ENCODE measurements at regions not wholly inside any gene's neighbourhood (a gene's known extent, or its start where the extent isn't known, plus 50 kb on each side); places are given as distances from the start of the nearest gene placed in this dataset.

DNA sequence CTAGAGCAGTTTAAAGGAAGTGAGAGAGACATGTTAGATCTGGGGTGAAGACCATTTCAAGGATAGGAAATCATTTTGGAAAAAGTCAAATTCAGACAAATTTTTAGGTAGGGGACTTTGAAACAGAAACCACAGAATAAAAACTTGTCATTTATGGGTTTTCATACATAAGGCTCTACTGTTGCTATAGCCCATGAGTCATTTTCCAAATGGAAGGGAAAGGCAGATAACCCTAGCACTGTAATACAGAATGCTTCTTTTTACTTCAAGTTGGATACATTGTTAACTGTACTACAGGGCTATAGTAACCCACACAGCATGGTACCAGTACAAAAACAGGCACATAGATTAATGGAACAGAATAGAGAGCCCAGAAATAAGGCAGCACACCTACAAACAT lies 455.4 kb downstream of the EBF1 start:
- no peak for DNase-seq (ENCODE audit: extremely low read depth in 1 of 2, low read depth in 1 of 2)

DNA sequence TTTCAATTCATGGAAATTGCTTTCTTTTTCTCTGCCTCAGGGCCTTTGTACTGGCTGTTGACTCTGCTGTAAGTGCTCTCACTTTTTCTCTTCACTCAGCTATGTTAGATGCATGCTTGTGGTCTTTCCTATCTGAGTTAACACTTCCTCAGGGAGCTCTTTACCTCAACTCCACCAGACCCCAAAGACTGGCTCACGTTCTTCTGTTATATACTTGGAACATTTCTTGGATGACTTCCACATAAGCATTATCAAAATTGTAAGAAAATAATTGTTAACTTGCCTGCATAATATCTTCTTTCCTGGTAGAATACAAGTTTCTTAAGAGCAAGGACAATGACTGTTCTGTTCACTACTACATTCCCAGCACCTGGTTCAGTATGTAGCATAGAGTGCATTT lies 455.9 kb downstream of the EBF1 start:
- DNase-seq (ENCODE audit: extremely low read depth in 1 of 2, low read depth in 1 of 2), result no peak

DNA sequence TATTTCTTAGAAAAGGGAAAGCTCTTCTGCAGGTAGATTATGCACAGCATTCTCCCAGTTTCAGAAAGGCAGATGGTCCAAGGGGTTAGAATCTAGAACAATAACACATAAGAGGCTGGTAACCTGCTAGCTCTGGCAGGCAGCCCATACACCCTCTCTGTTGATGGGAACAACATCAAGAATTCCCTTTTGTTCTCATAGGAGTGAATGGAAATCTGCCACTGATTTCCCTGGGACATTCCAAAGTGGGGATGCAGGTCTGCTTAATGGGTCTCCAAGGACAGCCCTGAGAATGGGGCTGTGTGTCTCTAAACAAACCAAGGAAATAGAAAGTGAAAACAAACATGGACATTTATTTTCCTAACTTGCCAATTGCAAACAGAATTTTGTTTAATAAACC lies 456.8 kb downstream of the EBF1 start:
- no peak for DNase-seq (ENCODE audit: extremely low read depth in 1 of 2, low read depth in 1 of 2)

DNA sequence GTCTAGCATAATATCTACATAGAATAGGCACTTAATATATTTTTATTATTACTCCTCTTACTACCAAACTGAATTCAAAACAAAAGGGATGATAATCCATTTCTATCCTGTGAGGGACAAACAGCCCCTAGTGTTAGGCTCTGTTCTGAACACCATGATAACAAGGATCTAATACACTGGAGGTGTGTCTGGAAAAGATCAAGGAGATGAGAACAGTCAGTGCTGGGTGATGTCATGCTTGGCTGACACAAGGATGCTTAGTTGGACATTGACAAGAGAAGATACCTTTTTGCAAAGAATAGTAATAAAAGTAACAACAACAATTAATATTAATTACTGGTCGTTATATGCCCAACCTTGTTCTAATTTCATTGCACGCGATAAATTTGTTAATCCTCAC lies 458.7 kb downstream of the EBF1 start:
- no peak for DNase-seq (ENCODE audit: extremely low read depth in 1 of 2, low read depth in 1 of 2)

DNA sequence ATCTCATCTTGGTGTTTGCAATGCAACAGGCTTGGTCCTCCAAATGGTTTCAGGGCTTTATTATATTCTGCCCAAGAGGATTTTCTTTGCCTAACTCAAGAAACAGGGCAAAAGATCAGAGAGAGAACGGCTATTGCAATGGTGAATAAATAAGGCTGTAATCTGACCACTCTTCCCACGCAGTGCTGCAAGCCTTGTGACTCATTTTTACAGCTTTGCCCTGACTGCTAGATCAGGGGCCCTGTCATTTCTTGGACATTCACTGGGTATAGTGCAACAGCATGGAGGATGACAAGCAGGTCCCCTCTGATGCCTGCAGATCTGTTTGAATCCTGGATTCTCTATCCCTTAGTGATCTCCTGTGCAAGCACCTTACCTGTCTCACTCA lies 459.1 kb downstream of the EBF1 start:
- DNase-seq (ENCODE audit: extremely low read depth in 1 of 2, low read depth in 1 of 2), result no peak

DNA sequence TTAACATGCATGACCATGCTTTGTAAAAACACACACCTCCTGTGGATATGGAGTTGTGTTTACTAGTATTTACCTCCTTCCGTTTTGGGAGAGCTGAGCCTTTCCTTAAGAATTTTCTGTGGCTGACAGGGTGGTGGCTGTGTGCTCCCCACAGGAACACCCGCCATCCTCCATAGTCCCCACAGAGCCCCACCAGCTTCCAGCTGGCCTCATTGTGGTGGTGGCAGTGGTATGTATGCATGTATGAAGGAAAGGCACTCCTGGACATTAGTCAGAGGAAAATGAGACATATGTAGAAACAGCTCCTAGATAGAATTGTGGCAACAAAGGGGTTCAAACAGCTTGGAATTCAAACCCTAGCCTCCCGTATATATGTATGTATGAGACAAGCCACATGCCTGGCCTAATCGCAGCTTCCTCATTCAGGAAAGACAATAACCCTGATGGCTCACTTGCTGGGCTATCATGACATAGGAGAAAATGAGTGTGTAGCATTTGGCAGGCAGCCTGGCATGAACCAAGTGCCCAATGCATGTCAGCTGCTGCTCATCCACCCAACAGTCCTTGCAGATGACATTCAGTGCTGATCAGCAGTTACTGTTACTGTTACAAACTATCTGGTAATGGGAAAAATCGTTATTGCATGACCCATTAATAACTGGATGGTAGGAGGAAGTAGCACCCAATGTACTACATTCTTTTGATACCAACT lies 459.7 kb downstream of the EBF1 start:
- no peak for DNase-seq (ENCODE audit: extremely low read depth in 1 of 2, low read depth in 1 of 2)

DNA sequence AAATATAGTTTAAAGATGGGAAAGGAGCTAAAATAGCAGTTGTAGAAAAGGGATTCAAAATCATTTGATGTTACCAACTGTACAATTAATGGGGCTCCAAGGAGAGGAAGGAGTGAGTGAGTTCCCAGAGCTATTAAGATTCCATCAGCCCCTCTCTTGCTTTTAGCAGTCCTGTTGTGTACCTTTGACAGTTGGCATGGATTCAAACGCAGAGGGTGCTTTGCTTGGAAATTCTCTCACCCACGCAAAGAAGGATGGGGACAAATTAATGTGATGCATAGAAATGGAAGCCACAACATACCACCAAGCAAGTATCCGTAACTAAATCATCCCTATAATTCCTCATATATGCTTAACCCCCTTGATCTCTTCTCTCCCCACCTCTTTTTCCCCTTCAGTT lies 461.3 kb downstream of the EBF1 start:
- DNase-seq (ENCODE audit: extremely low read depth in 1 of 2, low read depth in 1 of 2), result no peak

DNA sequence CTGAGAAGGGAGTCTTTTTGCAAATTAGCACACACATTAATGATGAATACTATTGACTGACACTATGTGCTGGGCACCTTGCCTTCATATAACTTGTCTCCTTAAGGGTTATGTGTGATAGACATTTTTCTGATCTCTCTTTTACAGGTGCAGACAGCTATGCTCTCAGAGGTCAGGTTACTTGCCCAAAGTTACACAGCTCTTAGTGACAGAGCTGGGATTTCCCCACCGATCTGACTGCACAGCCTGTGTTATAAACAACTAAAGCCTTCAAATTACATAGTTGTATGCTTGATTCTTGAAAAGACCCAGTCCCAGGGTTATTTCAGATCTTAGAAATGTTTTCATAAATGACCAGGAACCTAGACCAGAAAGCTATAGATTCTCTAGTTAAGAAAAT lies 462.7 kb downstream of the EBF1 start:
- DNase-seq (ENCODE audit: extremely low read depth in 1 of 2, low read depth in 1 of 2), result no peak

DNA sequence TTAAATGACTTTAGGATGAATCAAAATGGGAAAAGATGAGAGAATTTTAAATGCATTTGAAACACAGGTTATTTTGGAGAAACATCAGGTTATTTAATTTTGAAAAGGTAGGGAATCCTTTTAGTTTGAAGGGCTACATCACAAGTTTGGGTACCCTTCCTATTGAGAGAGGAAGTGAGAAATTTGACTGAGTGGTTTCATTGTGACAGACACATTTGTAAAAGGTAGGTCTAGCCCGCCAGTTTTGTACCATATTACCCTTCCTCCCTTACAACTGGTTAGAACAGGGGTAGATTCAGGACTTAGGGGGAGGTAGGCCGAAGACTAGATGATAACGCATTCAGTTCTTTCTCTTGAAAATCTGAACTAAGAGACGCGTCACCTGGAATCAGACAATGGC lies 464.2 kb downstream of the EBF1 start:
- no peak for DNase-seq (ENCODE audit: extremely low read depth in 1 of 2, low read depth in 1 of 2)

DNA sequence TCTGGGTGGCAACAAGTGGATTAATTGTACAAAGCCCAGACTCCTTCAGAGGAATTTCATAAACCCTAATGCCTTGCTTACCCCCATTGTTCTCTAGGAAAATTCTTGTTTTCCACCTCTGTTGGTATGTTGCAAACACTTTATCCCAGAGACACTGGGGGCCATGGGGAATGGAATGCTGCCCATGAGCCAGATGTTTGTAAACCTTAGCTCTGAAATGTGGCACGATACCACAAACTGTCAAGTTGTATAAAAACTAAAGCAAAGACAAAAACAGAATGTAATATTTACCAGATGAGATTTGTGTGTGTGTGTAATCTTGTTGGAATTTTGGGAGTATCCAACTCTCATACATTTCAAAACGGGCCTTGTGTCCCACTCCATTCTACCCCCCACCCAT lies 465.0 kb downstream of the EBF1 start:
- no peak for DNase-seq (ENCODE audit: extremely low read depth in 1 of 2, low read depth in 1 of 2)

DNA sequence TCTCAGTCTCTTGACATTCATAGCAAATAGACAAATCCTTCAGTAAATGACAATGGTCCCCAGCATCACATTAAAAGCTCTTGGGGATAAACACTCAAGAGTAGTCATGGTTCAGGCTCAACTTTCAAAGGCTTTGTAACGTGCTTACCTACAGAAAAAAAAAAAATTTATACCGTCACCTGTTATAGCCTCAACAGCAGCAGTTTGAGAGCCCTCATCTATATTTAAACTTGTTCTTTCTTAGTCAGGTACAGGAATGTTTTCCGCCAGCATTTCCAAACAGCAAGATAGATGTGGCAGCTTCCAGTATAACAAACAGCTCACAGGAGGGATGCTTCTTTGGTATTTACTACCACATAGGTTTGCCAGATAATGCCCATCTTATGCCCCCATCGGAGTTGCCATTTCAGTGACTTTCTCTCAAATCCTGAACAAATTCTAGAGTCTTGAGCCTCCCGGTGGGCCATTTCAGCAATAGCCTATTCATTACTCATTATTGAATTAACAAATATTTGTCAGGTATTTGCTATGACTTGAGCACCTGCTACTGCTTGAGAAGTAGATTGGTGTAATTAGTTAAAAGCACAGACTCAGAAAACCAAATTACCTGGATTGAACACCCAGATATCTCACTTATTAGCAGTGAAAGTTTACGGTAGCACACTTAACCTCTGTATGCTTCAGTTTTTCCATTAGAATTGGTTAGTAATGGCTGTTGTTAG lies 470.0 kb downstream of the EBF1 start:
- no peak for DNase-seq (ENCODE audit: extremely low read depth in 1 of 2, low read depth in 1 of 2)

DNA sequence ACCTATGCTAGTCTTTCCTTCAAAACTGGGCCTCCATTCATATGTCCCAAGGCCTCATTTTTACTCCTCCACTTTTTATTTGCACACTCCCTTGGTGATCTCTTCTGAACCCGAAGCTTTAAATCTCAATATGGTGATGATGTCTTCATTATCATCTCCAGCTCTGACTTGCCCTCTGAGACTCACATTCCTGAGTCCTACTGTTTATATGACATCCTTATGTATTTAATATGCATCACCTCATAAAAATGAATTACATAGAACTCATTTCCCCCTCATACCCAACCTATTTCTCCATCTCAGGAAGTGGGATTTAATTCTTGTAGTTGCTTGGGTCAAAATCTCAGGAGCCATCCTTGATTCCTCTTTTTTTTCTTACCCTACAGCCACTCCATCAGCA lies 473.0 kb downstream of the EBF1 start:
- no peak for DNase-seq (ENCODE audit: extremely low read depth in 1 of 2, low read depth in 1 of 2)

DNA sequence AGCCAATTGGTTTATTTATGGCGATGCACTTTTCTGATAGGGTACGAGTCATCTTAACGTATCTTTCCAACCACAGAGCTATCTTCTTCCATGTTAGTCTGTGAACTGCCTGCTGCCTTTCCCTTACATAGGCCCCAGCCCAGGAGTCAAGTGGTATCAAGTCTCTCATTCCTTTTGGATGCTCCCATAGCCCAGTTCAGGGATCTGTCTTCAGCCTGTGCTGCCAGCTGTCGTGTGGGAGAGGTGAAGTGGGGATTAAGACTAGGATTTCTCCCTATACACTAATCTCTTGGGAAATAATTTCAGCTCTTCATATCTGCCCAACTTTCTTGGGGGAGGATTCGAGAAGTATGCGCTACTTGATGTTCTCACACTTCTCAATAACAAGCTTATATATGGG lies 475.7 kb downstream of the EBF1 start:
- no peak for DNase-seq (ENCODE audit: extremely low read depth in 1 of 2, low read depth in 1 of 2)

DNA sequence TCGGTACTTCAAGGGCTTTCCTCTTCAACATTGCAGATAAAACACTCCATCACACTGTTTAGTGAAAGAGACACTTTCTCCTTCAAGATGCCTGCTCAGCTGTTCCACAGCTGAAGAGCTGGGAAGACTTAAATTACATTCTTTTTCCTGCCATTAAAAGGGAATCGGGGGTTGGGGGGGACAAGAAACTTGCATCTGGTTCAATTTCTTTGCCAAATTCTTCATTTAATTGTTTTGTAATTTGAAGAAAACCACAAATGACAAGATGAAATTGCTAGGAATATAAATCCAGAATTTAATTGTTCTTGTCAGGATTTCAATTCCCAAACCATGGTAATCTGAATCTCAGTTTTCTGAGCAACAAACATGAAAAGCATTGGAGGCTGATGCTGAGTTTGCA lies 478.3 kb downstream of the EBF1 start:
- no peak for DNase-seq (ENCODE audit: extremely low read depth in 1 of 2, low read depth in 1 of 2)

DNA sequence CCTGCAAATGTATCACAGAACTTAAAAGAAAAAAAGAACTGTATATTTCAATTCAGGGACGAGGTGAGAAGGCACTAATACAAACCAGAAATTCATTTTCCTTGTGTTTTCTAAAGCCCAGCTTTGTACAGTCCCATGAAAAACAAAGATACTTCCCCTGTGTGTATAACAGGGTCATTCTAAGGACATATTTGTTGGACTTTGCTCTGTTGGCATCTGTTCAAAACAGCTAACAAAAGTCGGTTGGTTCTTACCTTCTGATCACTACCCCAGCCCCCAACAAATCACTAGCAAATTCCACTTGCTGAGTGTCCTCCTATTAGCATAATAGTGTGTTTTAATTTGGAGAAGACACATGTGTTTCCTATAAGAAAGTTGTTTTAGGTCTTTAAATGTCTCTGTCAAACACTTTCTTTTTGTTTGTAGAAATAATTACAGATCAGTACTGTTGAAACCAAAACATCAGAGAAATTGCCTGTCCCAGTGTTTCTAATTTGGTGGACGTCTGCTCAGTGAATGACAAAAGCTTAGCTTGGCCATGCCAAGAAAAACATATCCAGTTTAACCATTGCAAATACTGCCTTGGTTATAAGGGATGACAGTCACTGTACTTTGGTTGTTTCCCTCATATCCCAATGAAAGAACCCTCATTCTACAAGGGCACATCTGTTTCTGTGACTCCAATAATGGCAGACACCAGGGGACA lies 480.5 kb downstream of the EBF1 start:
- DNase-seq (ENCODE audit: extremely low read depth in 1 of 2, low read depth in 1 of 2), result no peak

DNA sequence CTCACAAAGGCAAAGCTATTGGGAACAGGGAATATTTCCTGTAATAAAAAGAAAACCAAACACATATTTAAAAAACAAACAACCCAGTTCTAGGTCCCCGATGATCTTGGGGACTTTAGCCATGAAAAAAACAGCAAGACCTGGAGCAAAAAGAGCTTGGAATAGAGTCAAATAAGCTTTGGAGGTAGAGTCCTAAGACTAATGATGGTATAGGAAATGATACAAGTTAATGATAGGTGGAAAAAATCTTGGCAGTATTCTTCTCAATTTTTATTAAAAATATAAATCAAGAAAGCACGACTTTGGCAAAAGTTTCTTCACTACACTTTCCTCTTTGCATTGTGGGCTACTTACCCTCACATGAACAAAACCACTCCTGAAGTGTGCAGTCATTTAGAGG lies 481.5 kb downstream of the EBF1 start:
- no peak for DNase-seq (ENCODE audit: extremely low read depth in 1 of 2, low read depth in 1 of 2)

DNA sequence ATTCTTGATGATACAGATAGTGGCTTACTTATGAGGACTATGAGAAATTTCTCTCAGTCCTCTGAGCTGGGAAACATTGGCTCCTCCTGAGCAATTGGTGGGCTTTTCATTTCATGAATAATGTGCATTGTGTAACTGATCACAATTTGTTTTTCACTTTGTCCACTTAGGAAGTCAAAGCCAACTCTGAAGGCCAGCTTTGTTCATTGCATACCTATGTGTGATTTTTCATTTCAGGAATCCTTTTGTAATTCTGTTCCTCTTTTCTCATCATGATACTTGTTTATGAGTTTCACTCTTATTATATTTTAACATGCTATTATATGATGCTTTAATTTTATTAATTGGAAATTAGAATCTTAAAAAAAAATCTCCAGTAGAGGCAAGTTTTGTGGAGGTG lies 483.0 kb downstream of the EBF1 start:
- DNase-seq (ENCODE audit: extremely low read depth in 1 of 2, low read depth in 1 of 2), result no peak

DNA sequence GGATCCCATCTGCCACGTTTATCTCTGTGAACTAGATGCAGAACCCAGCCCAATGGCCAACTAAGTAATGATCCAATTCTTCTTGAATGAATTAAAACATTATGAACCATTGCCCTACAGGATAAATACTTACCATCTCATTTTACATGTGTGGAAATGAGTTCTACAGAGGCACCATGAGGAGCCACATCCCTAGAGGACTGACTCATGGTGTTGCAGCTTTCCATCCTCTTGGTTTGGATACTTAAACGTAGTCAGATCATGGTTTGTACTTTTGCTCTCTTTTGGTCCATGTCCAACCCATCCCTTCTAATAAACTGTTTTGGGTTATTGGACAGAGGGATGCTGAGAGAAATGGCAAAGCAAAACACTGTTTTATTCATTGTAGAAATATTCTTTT lies 484.8 kb downstream of the EBF1 start:
- no peak for DNase-seq (ENCODE audit: extremely low read depth in 1 of 2, low read depth in 1 of 2)

DNA sequence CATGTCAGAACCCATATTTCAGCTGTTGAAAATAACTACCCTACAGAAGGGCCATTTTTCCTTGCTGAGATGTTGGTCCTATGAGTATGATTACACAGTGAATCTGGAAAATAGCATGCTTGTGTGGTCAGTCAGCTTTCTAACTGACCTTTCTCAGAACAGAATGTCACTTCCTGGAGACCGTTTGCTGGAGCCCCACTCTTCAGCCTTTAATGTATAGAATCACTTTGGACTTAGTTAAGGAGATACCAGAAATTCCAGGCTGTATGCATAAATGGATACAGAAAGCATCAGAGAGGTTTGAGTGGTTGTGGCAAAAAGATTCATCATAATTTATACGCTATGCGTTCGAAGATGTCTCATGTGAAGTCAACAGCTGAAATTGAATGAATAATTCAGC lies 488.1 kb downstream of the EBF1 start:
- DNase-seq (ENCODE audit: extremely low read depth in 1 of 2, low read depth in 1 of 2), result no peak

DNA sequence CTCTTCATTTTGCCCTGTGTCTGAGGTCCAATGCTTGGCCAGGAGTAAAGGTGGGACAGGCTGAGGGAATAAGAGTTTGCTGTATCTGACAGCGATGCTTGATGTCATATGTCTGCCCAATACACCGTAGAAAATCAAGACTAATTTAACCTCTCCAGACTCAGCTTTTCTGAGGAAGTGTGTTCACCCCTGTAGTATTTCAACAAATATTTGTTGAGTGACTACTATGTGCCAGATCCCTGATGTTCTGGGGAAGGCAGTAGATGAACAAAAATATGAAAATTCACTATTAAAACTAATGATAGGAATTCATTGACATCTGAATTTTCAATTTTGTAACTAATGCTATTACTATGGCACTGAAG lies 489.7 kb downstream of the EBF1 start:
- no peak for DNase-seq (ENCODE audit: extremely low read depth in 1 of 2, low read depth in 1 of 2)

DNA sequence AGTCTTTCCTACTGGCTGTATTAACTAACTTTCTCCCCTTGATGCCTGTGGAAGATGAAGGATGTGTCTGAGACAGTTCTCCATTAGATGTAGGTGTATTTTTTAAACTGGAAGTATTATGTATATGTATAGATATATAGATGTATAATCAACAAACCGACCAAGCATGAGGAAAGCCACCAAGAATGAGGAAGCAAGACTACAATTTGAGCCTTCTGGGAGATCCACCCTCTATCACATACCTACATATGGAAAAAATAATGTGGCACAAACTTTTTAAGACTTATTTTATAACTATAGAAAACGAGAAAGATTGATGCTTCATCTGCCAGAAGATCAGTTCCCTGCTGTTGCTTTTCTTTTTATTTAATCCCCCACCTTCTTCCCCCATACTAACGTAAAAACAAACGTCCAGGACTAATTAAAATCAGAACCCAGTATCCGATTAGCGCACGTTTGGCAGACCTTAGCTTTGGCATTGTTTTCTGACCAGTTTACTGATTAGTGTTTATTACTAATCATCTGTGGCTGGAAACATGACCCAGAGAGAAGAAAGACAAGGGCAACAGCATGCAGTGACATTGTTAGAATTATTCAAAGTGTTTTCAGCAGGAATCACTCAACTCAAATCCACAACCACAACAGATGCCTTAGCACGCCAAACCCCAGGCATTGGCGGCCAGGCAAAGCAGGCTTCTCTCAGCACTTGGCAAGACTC lies 490.2 kb downstream of the EBF1 start:
- DNase-seq (ENCODE audit: extremely low read depth in 1 of 2, low read depth in 1 of 2), result no peak

DNA sequence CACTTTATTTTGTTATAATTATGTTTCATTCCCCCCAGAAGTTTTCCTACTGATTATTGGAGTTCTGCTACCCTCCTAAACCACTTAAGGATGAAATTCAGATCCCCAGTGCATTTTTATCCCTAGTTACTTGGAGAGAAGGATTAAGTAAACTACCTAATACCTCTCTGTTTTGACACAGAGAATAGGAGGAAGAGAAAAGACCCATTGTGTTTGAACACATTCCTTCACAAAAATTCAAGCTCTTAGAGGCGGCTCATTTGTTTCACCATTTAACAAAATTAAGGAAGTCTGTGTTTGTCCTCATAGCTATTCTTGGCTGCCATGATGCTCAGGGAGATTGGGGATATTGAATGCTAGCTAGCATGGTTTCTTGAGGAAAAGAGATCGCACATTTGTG lies 492.6 kb downstream of the EBF1 start:
- no peak for DNase-seq (ENCODE audit: extremely low read depth in 1 of 2, low read depth in 1 of 2)
